IPS DF 4.7 (cell line): ENCODE measurements at regions not wholly inside any gene's neighbourhood (a gene's known extent, or its start where the extent isn't known, plus 50 kb on each side); places are given as distances from the start of the nearest gene placed in this dataset.
"Not testable (repeated sequence)": the region's sequence is repeated elsewhere in the genome, so short reads cannot be mapped to it uniquely, and the experiment has no call there.

Experiments used
- DNase-seq: peaks from one replicate; pipeline ENCODE4 v3.0.0-alpha.2; 2013; ENCODE audit warnings: low spot score; ENCODE audit errors: extremely low read depth

- DNase-seq, result no peak
Measured at GRCh38 chr13:68982961-68983619, 1124.5 kb upstream of the ATXN8OS start.

- no peak for DNase-seq
Measured at GRCh38 chr13:68976287-68976686, 1131.3 kb upstream of the ATXN8OS start.

- DNase-seq, result no peak
Measured at GRCh38 chr13:68970532-68970931, 1137.1 kb upstream of the ATXN8OS start.

- no peak for DNase-seq
Measured at GRCh38 chr13:68948586-68948985, 1159.0 kb upstream of the ATXN8OS start.

- DNase-seq, result no peak
Measured at GRCh38 chr13:68944272-68944671, 1163.4 kb upstream of the ATXN8OS start.

GRCh38 chr13:68940049-68940448 lies 1167.6 kb upstream of the ATXN8OS start:
- no peak for DNase-seq

GRCh38 chr13:68938639-68939038 lies 1169.0 kb upstream of the ATXN8OS start:
- no peak for DNase-seq

- no peak for DNase-seq
Measured at GRCh38 chr13:68929075-68929745, 1178.4 kb upstream of the ATXN8OS start.

- DNase-seq, result peak; percentile 72
Measured at GRCh38 chr13:68927387-68928026, 1180.1 kb upstream of the ATXN8OS start.

GRCh38 chr13:68923995-68924394 lies 1183.6 kb upstream of the ATXN8OS start:
- DNase-seq, result no peak

- DNase-seq, result no peak
Measured at GRCh38 chr13:68908879-68909278, 1198.7 kb upstream of the ATXN8OS start.

- no peak for DNase-seq
Measured at GRCh38 chr13:68905186-68905585, 1202.4 kb upstream of the ATXN8OS start.

- peak; percentile 7 for DNase-seq
Measured at GRCh38 chr13:68897331-68897928, 1210.2 kb upstream of the ATXN8OS start.

GRCh38 chr13:68895696-68896095 lies 1211.9 kb upstream of the ATXN8OS start:
- no peak for DNase-seq

GRCh38 chr13:68893721-68894120 lies 1213.9 kb upstream of the ATXN8OS start:
- DNase-seq, result not testable (repeated sequence)

- not testable (repeated sequence) for DNase-seq
Measured at GRCh38 chr13:68892596-68892995, 1215.0 kb upstream of the ATXN8OS start.

GRCh38 chr13:68890101-68890500 lies 1217.5 kb upstream of the ATXN8OS start:
- DNase-seq, result not testable (repeated sequence)

GRCh38 chr13:68888832-68889231 lies 1218.8 kb upstream of the ATXN8OS start:
- DNase-seq, result no peak

GRCh38 chr13:68872338-68872737 lies 1235.3 kb upstream of the ATXN8OS start:
- DNase-seq, result no peak

GRCh38 chr13:68851026-68851425 lies 1256.6 kb upstream of the ATXN8OS start:
- no peak for DNase-seq

- no peak for DNase-seq
Measured at GRCh38 chr13:68850160-68850559, 1257.5 kb upstream of the ATXN8OS start.

- no peak for DNase-seq
Measured at GRCh38 chr13:68846663-68847062, 1261.0 kb upstream of the ATXN8OS start.
